ENCODE measurements at regions not wholly inside any gene's neighbourhood (a gene's known extent, or its start where the extent isn't known, plus 50 kb on each side); places are given as distances from the start of the nearest gene placed in this dataset.

- Histone ChIP-seq H4K20me1 (ENCODE audit: insufficient read depth, low read length) (no peaks in the 10 kb centered on the region), H2AFZ (ENCODE audit: low read length) (no peak overlapping the region), H3K4me2 (ENCODE audit: insufficient read depth, low read length) (no peak overlapping the region), H3K79me2 (ENCODE audit: insufficient read depth, low read length) (no peaks in the 10 kb centered on the region), H3K9me3 (ENCODE audit: low read depth, low read length) (no peaks in the 10 kb centered on the region), H3K4me1 (ENCODE audit: insufficient read depth, low read length) (no peaks in the 10 kb centered on the region), H3K4me3 (ENCODE audit: insufficient read depth, low read length) (no peak overlapping the region), H3K36me3 (ENCODE audit: insufficient read depth, low read length) (no peaks in the 10 kb centered on the region), H3K27ac (ENCODE audit: low read depth, low read length) (no peak overlapping the region), H3K27me3 (ENCODE audit: insufficient read depth, low read length) (no peaks in the 10 kb centered on the region)
- TF ChIP-seq CTCF (IDR thresholded peaks at IDR 0.05; ENCODE audit: extremely low read depth, low read depth, low read length): no peak
- no peak for DNase-seq (ENCODE audit: insufficient read length, low spot score, missing footprints)
Measured at GRCh38 chr16:82257990-82258389, 88.0 kb upstream of the MPHOSPH6 start.

- Histone ChIP-seq H3K4me1 (ENCODE audit: insufficient read depth, low read length) (no peaks in the 10 kb centered on the region), H4K20me1 (ENCODE audit: insufficient read depth, low read length) (no peaks in the 10 kb centered on the region), H3K4me3 (ENCODE audit: insufficient read depth, low read length) (no peak overlapping the region), H3K79me2 (ENCODE audit: insufficient read depth, low read length) (no peaks in the 10 kb centered on the region), H3K9me3 (ENCODE audit: low read depth, low read length) (no peaks in the 10 kb centered on the region), H3K36me3 (ENCODE audit: insufficient read depth, low read length) (no peaks in the 10 kb centered on the region), H3K27me3 (ENCODE audit: insufficient read depth, low read length) (no peaks in the 10 kb centered on the region), H2AFZ (ENCODE audit: low read length) (no peak overlapping the region), H3K4me2 (ENCODE audit: insufficient read depth, low read length) (no peak overlapping the region), H3K27ac (ENCODE audit: low read depth, low read length) (no peak overlapping the region)
- no peak for DNase-seq (ENCODE audit: insufficient read length, low spot score, missing footprints)
- TF ChIP-seq CTCF (IDR thresholded peaks at IDR 0.05; ENCODE audit: extremely low read depth, low read depth, low read length): no peak
Measured at GRCh38 chr16:82252582-82252981, 82.6 kb upstream of the MPHOSPH6 start.

DNA sequence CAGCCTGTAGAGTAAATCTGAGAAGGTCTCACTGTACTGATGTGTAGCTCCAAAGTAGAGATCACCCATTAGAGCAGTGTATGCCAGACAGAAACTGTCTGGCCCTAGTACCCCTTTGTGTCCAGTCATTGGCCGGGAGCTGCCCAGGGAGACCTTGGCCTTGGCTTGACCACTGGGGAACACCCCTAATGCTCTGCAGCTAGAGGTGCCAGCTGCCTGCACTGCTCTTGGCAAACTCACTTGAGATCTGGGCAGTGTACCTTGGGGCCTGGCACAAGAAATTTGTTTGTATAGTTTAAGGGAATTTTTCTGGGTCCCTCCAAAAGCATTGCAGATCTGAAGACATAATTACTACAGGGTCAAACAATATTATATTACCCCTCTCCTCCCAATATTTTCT lies 78.7 kb upstream of the MPHOSPH6 start:
- Histone ChIP-seq H3K79me2 (ENCODE audit: insufficient read depth, low read length) (no peaks in the 10 kb centered on the region), H3K9me3 (ENCODE audit: low read depth, low read length) (no peaks in the 10 kb centered on the region), H2AFZ (ENCODE audit: low read length) (no peak overlapping the region), H3K36me3 (ENCODE audit: insufficient read depth, low read length) (no peaks in the 10 kb centered on the region), H3K4me3 (ENCODE audit: insufficient read depth, low read length) (no peak overlapping the region), H4K20me1 (ENCODE audit: insufficient read depth, low read length) (no peaks in the 10 kb centered on the region), H3K27ac (ENCODE audit: low read depth, low read length) (no peak overlapping the region), H3K27me3 (ENCODE audit: insufficient read depth, low read length) (no peaks in the 10 kb centered on the region), H3K4me1 (ENCODE audit: insufficient read depth, low read length) (no peaks in the 10 kb centered on the region), H3K4me2 (ENCODE audit: insufficient read depth, low read length) (no peak overlapping the region)
- no peak for TF ChIP-seq CTCF (IDR thresholded peaks at IDR 0.05; ENCODE audit: extremely low read depth, low read depth, low read length)
- DNase-seq (ENCODE audit: insufficient read length, low spot score, missing footprints): no peak

DNA sequence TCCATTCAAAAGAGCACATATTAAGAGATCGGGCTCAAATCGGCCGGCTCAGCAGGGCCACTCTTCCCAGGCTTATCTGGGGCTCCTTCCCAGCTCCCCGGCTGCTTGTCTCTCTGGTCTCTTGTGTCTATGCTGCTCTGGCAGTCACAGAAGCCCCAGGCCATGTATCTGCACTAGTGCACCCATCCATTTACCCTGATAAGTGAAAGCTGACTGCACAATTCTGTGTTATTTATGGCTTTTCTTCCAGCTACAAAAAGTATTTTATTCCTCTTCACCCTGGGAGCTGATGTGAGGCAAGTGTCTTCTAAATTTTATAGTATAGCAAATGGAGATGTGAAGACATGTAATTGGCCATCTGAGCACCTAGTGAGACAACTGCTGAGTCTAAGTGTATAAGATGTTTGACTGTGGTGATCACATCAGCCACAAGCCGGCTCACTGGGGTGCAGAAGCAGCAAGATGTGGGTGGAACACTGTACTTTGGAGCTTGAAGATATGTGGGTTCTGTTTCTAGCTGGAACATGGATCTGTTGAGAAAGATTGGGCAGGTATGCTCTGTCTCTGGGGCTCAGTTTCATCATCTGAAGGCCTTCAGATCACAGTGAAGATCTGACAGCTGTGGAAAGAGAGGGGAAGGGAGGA lies 78.1 kb upstream of the MPHOSPH6 start:
- no peak for DNase-seq (ENCODE audit: insufficient read length, low spot score, missing footprints)
- Histone ChIP-seq H3K4me3 (ENCODE audit: insufficient read depth, low read length) (no peak overlapping the region), H3K9me3 (ENCODE audit: low read depth, low read length) (no peaks in the 10 kb centered on the region), H3K4me1 (ENCODE audit: insufficient read depth, low read length) (no peaks in the 10 kb centered on the region), H3K27me3 (ENCODE audit: insufficient read depth, low read length) (no peaks in the 10 kb centered on the region), H3K79me2 (ENCODE audit: insufficient read depth, low read length) (no peaks in the 10 kb centered on the region), H3K4me2 (ENCODE audit: insufficient read depth, low read length) (no peak overlapping the region), H3K27ac (ENCODE audit: low read depth, low read length) (no peak overlapping the region), H3K36me3 (ENCODE audit: insufficient read depth, low read length) (no peaks in the 10 kb centered on the region), H4K20me1 (ENCODE audit: insufficient read depth, low read length) (no peaks in the 10 kb centered on the region), H2AFZ (ENCODE audit: low read length) (no peak overlapping the region)
- TF ChIP-seq CTCF (IDR thresholded peaks at IDR 0.05; ENCODE audit: extremely low read depth, low read depth, low read length): no peak

Data from osteoblast (primary cell).